ENCODE measurements at regions not wholly inside any gene's neighbourhood (a gene's known extent, or its start where the extent isn't known, plus 50 kb on each side); places are given as distances from the start of the nearest gene placed in this dataset.
"Not testable (repeated sequence)": the region's sequence is repeated elsewhere in the genome, so short reads cannot be mapped to it uniquely, and the experiment has no call there.

DNA sequence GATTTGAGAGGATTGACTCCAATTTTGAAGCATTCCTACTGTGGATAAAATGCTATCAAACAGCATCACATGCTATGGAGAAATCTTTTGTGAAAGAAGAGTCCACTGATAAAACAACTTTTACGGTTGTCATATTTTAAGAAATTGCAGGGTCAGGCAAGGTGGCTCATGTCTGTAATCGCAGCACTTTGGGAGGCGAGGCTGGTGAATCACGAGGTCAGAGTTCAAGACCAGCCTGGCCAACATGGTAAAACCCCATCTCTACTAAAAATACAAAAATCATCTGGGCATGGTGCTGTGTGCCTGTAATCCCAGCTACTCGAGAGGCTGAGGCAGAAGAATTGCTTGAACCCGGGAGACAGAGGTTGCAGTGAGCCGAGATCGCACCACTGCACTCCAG lies 338.8 kb upstream of the SOX9 start:
- H3K36me3 Mint-ChIP-seq (ENCODE audit: low read depth); H3K27ac Mint-ChIP-seq; H3K27me3 Mint-ChIP-seq (ENCODE audit: low read depth); intact Hi-C loops (cut with micrococcal nuclease); DNase-seq; CTCF ChIA-PET; H3K4me1 Mint-ChIP-seq (ENCODE audit: low read depth); H3K4me3 Mint-ChIP-seq; H3K9me3 Mint-ChIP-seq: not testable (repeated sequence)

DNA sequence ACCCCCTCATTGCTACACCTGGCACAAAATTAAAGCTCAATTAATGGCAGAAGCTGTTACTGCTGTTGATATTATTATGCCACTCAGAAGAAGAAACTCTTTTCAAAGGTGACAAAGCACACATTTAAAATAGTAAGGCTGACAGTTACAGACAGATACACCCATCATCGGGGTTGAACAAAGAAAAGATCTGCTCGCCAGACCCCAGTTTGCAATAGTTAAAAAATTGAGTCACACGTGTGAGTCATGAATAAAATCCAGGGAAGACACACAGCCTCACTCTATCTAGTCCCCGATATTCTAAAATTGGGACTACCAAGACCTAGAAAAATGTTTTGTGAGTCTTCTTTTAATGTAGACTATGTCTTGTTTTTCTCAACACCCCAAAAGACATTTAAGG lies 330.0 kb upstream of the SOX9 start:
- no peaks in the 10 kb centered on the region for H3K4me1 Mint-ChIP-seq (ENCODE audit: low read depth)
- CTCF ChIA-PET, result no interaction called here

GRCh38 chr17:71791311-71791710 lies 329.5 kb upstream of the SOX9 start:
- CTCF ChIA-PET, result no interaction called here
- intact Hi-C loops (cut with micrococcal nuclease), result no loop called here
- H3K4me3 Mint-ChIP-seq, result no peak overlapping the region
- H3K4me1 Mint-ChIP-seq (ENCODE audit: low read depth), result no peaks in the 10 kb centered on the region
- no peaks in the 10 kb centered on the region for H3K27me3 Mint-ChIP-seq (ENCODE audit: low read depth)
- peaks cover 9% of the 10 kb centered on the region for H3K9me3 Mint-ChIP-seq
- H3K27ac Mint-ChIP-seq, result no peak overlapping the region
- DNase-seq, result no peak
- no peaks in the 10 kb centered on the region for H3K36me3 Mint-ChIP-seq (ENCODE audit: low read depth)

More for the DNA sequence above, 330.0 kb upstream of the SOX9 start:
- Mint-ChIP-seq H3K27ac (no peak overlapping the region), H3K4me3 (no peak overlapping the region), H3K36me3 (ENCODE audit: low read depth) (no peaks in the 10 kb centered on the region), H3K27me3 (ENCODE audit: low read depth) (no peaks in the 10 kb centered on the region), H3K9me3 (peaks cover 8% of the 10 kb centered on the region)
- no peak for DNase-seq
- intact Hi-C loops (cut with micrococcal nuclease), result no loop called here

DNA sequence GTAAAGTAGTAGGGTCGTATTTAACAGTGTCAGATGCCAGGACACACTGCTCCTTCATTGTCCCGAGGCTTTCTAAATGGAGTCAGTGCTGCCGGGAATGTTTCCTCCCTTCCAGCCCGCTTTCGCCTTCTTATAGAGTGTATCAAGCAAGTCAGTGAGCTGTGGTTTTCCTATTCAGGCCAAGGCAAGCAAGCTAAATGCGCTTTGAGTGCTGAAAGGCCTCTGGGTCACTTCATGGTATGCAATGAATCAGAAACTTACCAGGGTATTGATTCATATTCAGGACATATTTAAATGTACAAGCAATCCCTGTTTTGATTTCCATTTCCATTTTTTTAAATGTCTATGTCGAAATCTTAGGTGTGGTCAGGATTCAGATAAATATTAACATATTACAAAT lies 327.9 kb upstream of the SOX9 start:
- Mint-ChIP-seq H3K27me3 (ENCODE audit: low read depth) (no peaks in the 10 kb centered on the region), H3K9me3 (peaks cover 5% of the 10 kb centered on the region), H3K36me3 (ENCODE audit: low read depth) (no peaks in the 10 kb centered on the region), H3K27ac (no peak overlapping the region), H3K4me3 (no peak overlapping the region), H3K4me1 (ENCODE audit: low read depth) (no peaks in the 10 kb centered on the region)
- CTCF ChIA-PET, result interaction anchor here (0.6 kb wide), 1 partner anchor 792 kb away, joined by 5 read pairs; no protein-coding TSS in a partner anchor
- no peak for DNase-seq
- intact Hi-C loops (cut with micrococcal nuclease), result no loop called here

GRCh38 chr17:71793518-71793917 lies 327.3 kb upstream of the SOX9 start:
- no peak overlapping the region for H3K27ac Mint-ChIP-seq
- H3K27me3 Mint-ChIP-seq (ENCODE audit: low read depth), result no peaks in the 10 kb centered on the region
- CTCF ChIA-PET, result interaction anchor here (0.6 kb wide), 1 partner anchor 792 kb away, joined by 5 read pairs; no protein-coding TSS in a partner anchor

GRCh38 chr17:71798701-71799100 lies 322.1 kb upstream of the SOX9 start:
- intact Hi-C loops (cut with micrococcal nuclease), result no loop called here
- no peak overlapping the region for H3K27ac Mint-ChIP-seq
- H3K4me1 Mint-ChIP-seq (ENCODE audit: low read depth), result no peaks in the 10 kb centered on the region
- DNase-seq, result no peak
- H3K4me3 Mint-ChIP-seq, result no peak overlapping the region
- peaks cover 7% of the 10 kb centered on the region for H3K9me3 Mint-ChIP-seq
- no peaks in the 10 kb centered on the region for H3K27me3 Mint-ChIP-seq (ENCODE audit: low read depth)
- H3K36me3 Mint-ChIP-seq (ENCODE audit: low read depth), result no peaks in the 10 kb centered on the region
- CTCF ChIA-PET, result no interaction called here

More at GRCh38 chr17:71793518-71793917, 327.3 kb upstream of the SOX9 start:
- Mint-ChIP-seq H3K9me3 (peaks cover 5% of the 10 kb centered on the region), H3K36me3 (ENCODE audit: low read depth) (no peaks in the 10 kb centered on the region), H3K4me1 (ENCODE audit: low read depth) (no peaks in the 10 kb centered on the region), H3K4me3 (no peak overlapping the region)
- no peak for DNase-seq
- intact Hi-C loops (cut with micrococcal nuclease), result no loop called here

DNA sequence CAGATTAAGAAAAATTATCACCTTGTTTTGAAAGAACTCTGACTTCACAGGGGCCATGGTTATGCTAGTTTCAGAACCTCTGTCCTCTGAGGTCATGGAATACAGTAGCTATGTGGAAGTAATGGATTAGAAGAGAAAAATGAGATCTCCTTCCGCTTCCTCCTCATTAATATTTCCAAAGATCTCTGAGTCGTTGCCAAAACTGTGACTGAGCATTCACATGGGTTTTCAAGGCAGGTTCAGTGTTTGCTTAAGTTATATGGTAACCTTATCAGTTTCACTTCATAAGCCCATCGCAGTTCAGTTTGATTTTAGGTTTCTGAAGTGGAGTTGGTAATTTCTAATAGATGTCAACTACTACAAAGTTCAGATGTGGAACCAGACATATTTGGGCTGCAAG lies 321.2 kb upstream of the SOX9 start:
- Mint-ChIP-seq H3K4me3 (no peak overlapping the region), H3K36me3 (ENCODE audit: low read depth) (no peaks in the 10 kb centered on the region), H3K4me1 (ENCODE audit: low read depth) (no peaks in the 10 kb centered on the region), H3K9me3 (peaks cover 9% of the 10 kb centered on the region), H3K27ac (no peak overlapping the region), H3K27me3 (ENCODE audit: low read depth) (no peaks in the 10 kb centered on the region)
- intact Hi-C loops (cut with micrococcal nuclease), result no loop called here
- DNase-seq, result no peak
- CTCF ChIA-PET, result no interaction called here

GRCh38 chr17:71801301-71801700 lies 319.5 kb upstream of the SOX9 start:
- Mint-ChIP-seq H3K36me3 (ENCODE audit: low read depth) (no peaks in the 10 kb centered on the region), H3K27me3 (ENCODE audit: low read depth) (no peaks in the 10 kb centered on the region), H3K9me3 (peaks cover 10% of the 10 kb centered on the region), H3K4me1 (ENCODE audit: low read depth) (no peaks in the 10 kb centered on the region), H3K4me3 (no peak overlapping the region), H3K27ac (no peak overlapping the region)
- CTCF ChIA-PET, result no interaction called here
- intact Hi-C loops (cut with micrococcal nuclease), result no loop called here
- no peak for DNase-seq

DNA sequence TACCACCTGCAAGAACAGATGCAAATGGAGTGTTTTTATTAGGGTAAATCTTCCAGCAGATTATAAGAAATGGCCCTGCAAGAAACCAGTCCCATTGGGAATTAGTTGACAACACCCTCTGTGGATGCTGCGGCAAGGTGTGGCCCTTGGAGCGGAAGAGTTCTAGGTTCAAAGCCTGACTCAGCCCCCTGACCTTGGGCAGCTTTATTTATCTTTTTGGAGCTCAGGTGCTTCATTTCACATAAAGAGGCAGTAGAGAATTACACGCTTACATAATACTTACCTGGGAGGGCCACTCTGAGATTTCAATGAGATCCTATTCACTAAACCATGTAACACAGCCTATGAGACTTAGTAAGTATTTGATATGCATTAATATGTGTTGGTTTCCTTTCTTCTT lies 318.2 kb upstream of the SOX9 start:
- peaks cover 10% of the 10 kb centered on the region for H3K9me3 Mint-ChIP-seq
- CTCF ChIA-PET, result no interaction called here

DNA sequence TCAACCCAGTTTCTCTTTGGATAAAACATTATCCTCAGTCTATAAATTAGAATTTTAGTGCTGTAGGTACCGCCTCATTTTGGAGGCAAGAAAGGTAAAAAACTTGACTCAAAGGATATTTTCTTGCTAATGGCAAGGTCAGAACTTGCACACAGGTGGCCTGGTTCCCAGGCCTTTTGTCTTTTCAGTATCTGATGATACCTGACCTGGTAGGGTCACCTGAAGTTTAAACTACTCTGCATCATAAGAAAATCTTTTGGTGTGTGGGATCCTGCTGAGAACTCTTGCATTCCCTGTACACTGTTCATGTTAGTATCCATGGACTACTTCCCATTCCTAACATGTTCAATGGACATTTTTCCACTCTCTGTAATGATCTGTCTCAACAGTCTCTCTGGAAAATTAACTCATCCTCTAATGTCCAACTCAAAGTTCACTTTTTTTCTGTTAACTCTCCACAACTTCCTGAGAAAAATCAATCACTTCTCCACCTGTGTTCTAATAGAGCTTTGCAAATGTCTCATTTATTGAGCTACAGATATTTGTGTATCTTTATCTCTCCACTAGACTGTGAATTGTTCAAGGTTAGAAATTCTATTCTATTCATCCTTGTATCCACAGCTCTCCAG lies 317.1 kb upstream of the SOX9 start:
- intact Hi-C loops (cut with micrococcal nuclease), result no loop called here
- no peaks in the 10 kb centered on the region for H3K36me3 Mint-ChIP-seq (ENCODE audit: low read depth)
- no peaks in the 10 kb centered on the region for H3K4me1 Mint-ChIP-seq (ENCODE audit: low read depth)
- peaks cover 10% of the 10 kb centered on the region for H3K9me3 Mint-ChIP-seq
- CTCF ChIA-PET, result no interaction called here
- H3K27ac Mint-ChIP-seq, result no peak overlapping the region
- H3K27me3 Mint-ChIP-seq (ENCODE audit: low read depth), result no peaks in the 10 kb centered on the region
- no peak for DNase-seq
- no peak overlapping the region for H3K4me3 Mint-ChIP-seq

More for the DNA sequence above, 318.2 kb upstream of the SOX9 start:
- intact Hi-C loops (cut with micrococcal nuclease), result no loop called here
- H3K36me3 Mint-ChIP-seq (ENCODE audit: low read depth), result no peaks in the 10 kb centered on the region
- no peaks in the 10 kb centered on the region for H3K4me1 Mint-ChIP-seq (ENCODE audit: low read depth)
- no peak overlapping the region for H3K27ac Mint-ChIP-seq
- no peaks in the 10 kb centered on the region for H3K27me3 Mint-ChIP-seq (ENCODE audit: low read depth)
- DNase-seq, result no peak
- H3K4me3 Mint-ChIP-seq, result no peak overlapping the region

DNA sequence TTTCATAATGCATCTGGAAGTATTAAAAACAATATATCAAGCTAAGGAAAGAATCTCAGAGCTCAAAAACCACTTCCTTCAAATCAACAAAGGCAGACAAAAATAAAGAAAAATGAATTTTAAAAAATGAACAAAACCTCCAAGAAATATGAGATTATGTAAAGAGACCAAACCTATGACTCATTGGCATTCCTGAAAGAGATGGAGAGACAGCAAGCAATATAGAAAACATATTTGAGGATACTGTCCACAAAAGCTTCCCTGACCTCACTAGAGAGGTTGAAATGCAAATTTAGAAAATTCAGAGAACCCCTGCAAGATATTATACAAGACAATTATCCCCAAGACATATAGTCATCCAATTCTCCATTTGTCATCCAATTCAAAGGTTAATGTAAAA lies 311.3 kb upstream of the SOX9 start:
- Mint-ChIP-seq H3K27me3 (ENCODE audit: low read depth) (no peaks in the 10 kb centered on the region), H3K27ac (no peak overlapping the region), H3K4me1 (ENCODE audit: low read depth) (no peaks in the 10 kb centered on the region), H3K9me3 (peaks cover 8% of the 10 kb centered on the region), H3K36me3 (ENCODE audit: low read depth) (no peaks in the 10 kb centered on the region), H3K4me3 (no peak overlapping the region)
- intact Hi-C loops (cut with micrococcal nuclease), result no loop called here
- DNase-seq, result no peak
- CTCF ChIA-PET, result interaction anchor here (0.9 kb wide), 1 partner anchor 468 kb away, joined by 4 read pairs; no protein-coding TSS in a partner anchor

DNA sequence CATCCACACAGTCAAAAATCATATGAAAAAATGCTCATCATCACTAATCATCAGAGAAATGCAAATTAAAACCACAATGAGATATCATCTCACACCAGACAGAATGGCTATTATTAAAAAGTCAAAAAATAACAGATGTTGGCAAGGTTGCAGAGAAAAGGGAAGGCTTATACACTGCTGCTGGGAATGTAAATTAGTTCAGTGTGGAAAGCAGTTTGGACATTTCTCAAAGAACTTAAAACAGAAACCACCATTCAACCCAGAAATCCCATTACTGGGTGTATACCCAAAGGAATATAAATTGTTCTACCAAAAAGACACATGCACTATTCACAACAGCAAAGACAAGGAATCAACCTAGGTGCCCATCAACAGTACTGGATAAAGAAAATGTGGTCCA lies 307.0 kb upstream of the SOX9 start:
- H3K27me3 Mint-ChIP-seq (ENCODE audit: low read depth); H3K4me3 Mint-ChIP-seq; intact Hi-C loops (cut with micrococcal nuclease): not testable (repeated sequence)

DNA sequence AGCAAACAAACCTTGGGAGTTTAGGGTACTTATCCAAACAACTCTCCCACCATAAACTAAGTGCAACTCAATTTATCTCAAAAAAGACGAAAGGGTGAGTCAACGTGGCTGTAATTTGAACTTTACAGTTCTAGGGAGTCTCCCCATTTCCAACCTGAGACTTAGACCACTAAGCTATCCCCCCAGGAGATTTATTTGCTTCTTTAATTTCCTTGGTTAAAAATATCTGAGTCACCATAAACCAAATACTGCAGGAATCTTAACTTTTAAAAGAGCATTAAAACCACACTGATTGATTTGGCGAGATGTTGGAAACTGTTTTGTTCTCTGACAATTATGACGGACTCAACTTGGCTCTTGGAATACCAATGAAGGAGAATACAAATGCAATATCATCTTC lies 299.3 kb upstream of the SOX9 start:
- no peak overlapping the region for H3K4me3 Mint-ChIP-seq
- no peak for DNase-seq
- H3K27ac Mint-ChIP-seq, result no peak overlapping the region
- CTCF ChIA-PET, result no interaction called here
- intact Hi-C loops (cut with micrococcal nuclease), result no loop called here
- no peaks in the 10 kb centered on the region for H3K9me3 Mint-ChIP-seq
- peaks cover 3% of the 10 kb centered on the region for H3K27me3 Mint-ChIP-seq (ENCODE audit: low read depth)
- no peaks in the 10 kb centered on the region for H3K4me1 Mint-ChIP-seq (ENCODE audit: low read depth)
- H3K36me3 Mint-ChIP-seq (ENCODE audit: low read depth), result no peaks in the 10 kb centered on the region

More for the DNA sequence above, 307.0 kb upstream of the SOX9 start:
- H3K27ac Mint-ChIP-seq; H3K4me1 Mint-ChIP-seq (ENCODE audit: low read depth); H3K36me3 Mint-ChIP-seq (ENCODE audit: low read depth); CTCF ChIA-PET; H3K9me3 Mint-ChIP-seq; DNase-seq: not testable (repeated sequence)

Measured in activated naive CD4-positive, alpha-beta T cell treated with anti-CD3 and anti-CD28 coated beads for 36 hours (primary cell).